Psoas muscle (tissue), 7 donors: ENCODE measurements at regions not wholly inside any gene's neighbourhood (a gene's known extent, or its start where the extent isn't known, plus 50 kb on each side); places are given as distances from the start of the nearest gene placed in this dataset.

Experiments
- ATAC-seq, 4 donors: fragments of 200-7000 bp; cut with Tn5 transposase; one replicate each; pipeline ENCODE4 v1.9.1; 2020; ENCODE audit warnings: moderate library complexity in 3 of 4, mild to moderate bottlenecking in 2 of 4
- DNase-seq, 2 donors: peaks; one replicate each; pipeline ENCODE4 v3.0.0-alpha.2; 2020
- H3K27ac ChIP-seq: fragments of 200-600 bp; one replicate; pipeline ENCODE4 v1.8.0; 2022
- H3K27me3 ChIP-seq, 3 donors: fragments of 200-600 bp in 1 of 3; one replicate each; pipeline versions ENCODE4 v1.6.1 to v1.8.0; 2013 to 2022; ENCODE audit warnings: low read length in 2 of 3, mild to moderate bottlenecking in 2 of 3, moderate library complexity in 1 of 3; ENCODE audit not compliant: insufficient read depth in 3 of 3
- H3K36me3 ChIP-seq, 2 donors: fragments of 200-600 bp in 1 of 2; one replicate each; pipeline versions ENCODE4 v1.6.1 to v1.8.0; 2013 to 2022; ENCODE audit warnings: low read depth in 1 of 2, mild to moderate bottlenecking in 1 of 2, moderate library complexity in 1 of 2; ENCODE audit not compliant: insufficient read depth in 1 of 2
- H3K4me1 ChIP-seq: fragments of 200-600 bp; one replicate; pipeline ENCODE4 v1.8.0; 2022
- H3K4me3 ChIP-seq: fragments of 200-600 bp; one replicate; pipeline ENCODE4 v1.8.0; 2022; ENCODE audit warnings: mild to moderate bottlenecking
- H3K9me3 ChIP-seq: fragments of 200-600 bp; one replicate; pipeline ENCODE4 v1.8.0; 2022
- CTCF ChIP-seq: fragments of 200-600 bp; IDR thresholded peaks from one replicate; pipeline ENCODE4 v1.8.0; 2022; ENCODE audit warnings: antibody characterized with exemption
- WGBS, 3 donors: extraction: QIAGEN DNeasy Blood & Tissue Kit; methylation state at CpG; one replicate each; pipeline versions ENCODE4 v1.1.6 to v1.1.7; 2013; 5-methylcytosine and 5-hydroxymethylcytosine counted together
- intact Hi-C, 2 donors: fragments of 100-400 bp; cut with DNase I; formaldehyde crosslinking; loops; one replicate each; pipeline versions ENCODE4 v1.11.0 to v1.14.2; 2022
- donor health status: healthy with polysubstance abuse.
- donor health status: DM: no; HTN: no; CAD: no; lungs with moderate emphysema.
- donor health status: Bipolar disorder and iron deficiency.
- donor health status: healthy.
- donor health status: DM: yes; HTN: yes; CAD: no.
- donor health status: DM: no; HTN: no; CAD: no.
- donor health status: DM: yes; HTN: yes; CAD: no.

DNA sequence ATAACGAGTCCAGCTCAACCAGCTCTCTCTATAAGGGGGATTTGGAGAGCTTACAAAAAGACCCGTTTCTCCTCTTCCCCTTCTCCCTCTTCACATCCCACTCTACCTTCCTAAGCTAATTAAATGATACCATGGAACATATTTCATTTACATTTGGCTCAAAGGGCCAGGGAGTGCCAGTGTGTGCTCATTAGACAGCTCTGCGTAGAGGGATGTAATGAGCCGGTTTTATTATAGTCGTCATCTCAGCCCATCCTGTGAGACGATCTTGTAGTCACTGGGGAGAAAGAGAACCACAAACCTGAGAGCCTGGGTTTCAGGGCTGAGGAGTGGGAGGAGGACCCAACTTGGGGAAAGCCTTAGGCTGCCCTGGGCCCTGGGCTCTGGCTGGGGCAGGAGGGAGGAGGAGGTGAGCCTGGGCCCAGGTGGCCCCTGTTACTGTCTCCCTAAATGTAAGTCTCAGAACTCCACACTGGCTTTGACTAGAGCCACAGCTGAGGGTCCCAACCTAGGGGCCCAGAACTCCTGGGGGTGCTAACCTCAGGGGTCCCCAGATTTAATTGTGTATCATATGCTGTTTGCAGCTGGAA is 354.6 kb downstream of the MATN1 start:
- DNase-seq (no peak), ATAC-seq (no peak)
- H3K36me3 ChIP-seq, result no peaks in the 10 kb centered on the region
- TF ChIP-seq CTCF, result no peak
- H3K9me3 ChIP-seq, result no peaks in the 10 kb centered on the region
- H3K4me1 ChIP-seq, result no peaks in the 10 kb centered on the region
- intact Hi-C loops, result no loop called here
- 53 to 63% (median 61%) methylated on average over 6 of the region's 6 CpGs for WGBS, 3 donors
- no peaks in the 10 kb centered on the region for H3K27me3 ChIP-seq
- no peak overlapping the region for H3K27ac ChIP-seq
- no peak overlapping the region for H3K4me3 ChIP-seq

DNA sequence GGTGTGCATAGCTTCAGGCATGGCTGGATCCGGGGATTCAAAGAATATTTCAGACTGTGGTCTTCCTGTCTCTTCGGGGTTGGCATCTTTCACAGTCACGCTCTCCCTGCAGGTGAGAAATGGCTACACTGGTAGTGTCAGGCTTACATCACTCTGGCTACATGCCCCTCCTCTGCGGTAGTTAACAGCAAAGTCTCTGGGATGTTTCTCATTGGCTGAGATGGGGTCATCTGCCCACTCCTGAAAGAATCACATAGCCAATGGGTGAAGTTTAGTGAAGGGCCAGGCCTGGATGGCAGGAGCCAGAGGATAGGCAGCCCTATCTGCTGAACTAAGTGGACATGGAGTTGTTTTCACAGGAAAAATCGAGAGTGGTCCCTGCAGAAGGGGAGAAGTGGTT is 356.5 kb downstream of the MATN1 start:
- H3K36me3 ChIP-seq, result no peaks in the 10 kb centered on the region
- no peak overlapping the region for H3K4me3 ChIP-seq
- ATAC-seq, result no peak
- peaks cover 0 to 4% (median 0%) of the 10 kb centered on the region in 3 donors for H3K27me3 ChIP-seq
- no peak for DNase-seq
- 69 to 77% (median 77%) methylated on average over 5 of the region's 5 CpGs for WGBS, 3 donors
- no peaks in the 10 kb centered on the region for H3K9me3 ChIP-seq
- no peaks in the 10 kb centered on the region for H3K4me1 ChIP-seq
- no peak for TF ChIP-seq CTCF
- no peak overlapping the region for H3K27ac ChIP-seq
- intact Hi-C loops, result no loop called here

DNA sequence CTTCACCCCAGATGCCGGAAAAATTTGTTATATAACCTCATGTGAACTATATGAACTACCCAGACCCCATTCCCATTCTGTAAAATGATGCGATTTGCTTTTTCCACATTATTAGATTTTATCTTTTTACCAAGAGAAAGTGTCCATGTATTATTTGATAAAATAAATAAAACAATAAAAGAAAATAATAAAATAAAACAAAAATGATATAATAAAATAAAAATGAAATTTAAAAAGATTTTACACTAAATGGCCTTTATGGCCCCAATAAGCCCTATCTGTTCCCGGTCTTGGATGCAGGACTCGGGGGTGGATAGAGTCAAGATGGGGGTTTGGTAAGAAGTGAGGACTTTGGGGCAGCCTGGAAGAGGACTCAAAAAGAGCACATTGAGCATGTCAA is 357.2 kb downstream of the MATN1 start:
- H3K36me3 ChIP-seq, result no peaks in the 10 kb centered on the region
- no peak for TF ChIP-seq CTCF
- H3K4me3 ChIP-seq, result no peak overlapping the region
- H3K9me3 ChIP-seq, result no peaks in the 10 kb centered on the region
- ATAC-seq (no peak), DNase-seq (no peak)
- WGBS, 3 donors, result 89 to 97% (median 95%) methylated on average over 4 of the region's 4 CpGs
- no peak overlapping the region for H3K27ac ChIP-seq
- intact Hi-C loops, result no loop called here
- no peaks in the 10 kb centered on the region for H3K4me1 ChIP-seq
- H3K27me3 ChIP-seq, result peaks cover 0 to 4% (median 0%) of the 10 kb centered on the region in 3 donors

- H3K36me3 ChIP-seq, result no peaks in the 10 kb centered on the region
- H3K4me3 ChIP-seq, result no peak overlapping the region
- intact Hi-C loops, result no loop called here
- DNase-seq, result no peak
- ATAC-seq, result no peak
- no peaks in the 10 kb centered on the region for H3K4me1 ChIP-seq
- H3K27ac ChIP-seq, result no peak overlapping the region
- H3K27me3 ChIP-seq, result peaks cover 0 to 4% (median 0%) of the 10 kb centered on the region in 3 donors
- no peaks in the 10 kb centered on the region for H3K9me3 ChIP-seq
- no peak for TF ChIP-seq CTCF
- 75 to 78% (median 77%) methylated on average over 3 of the region's 3 CpGs for WGBS, 3 donors
Observed at GRCh38 chr1:30365596-30365995, 357.8 kb downstream of the MATN1 start.

- H3K36me3 ChIP-seq, result no peaks in the 10 kb centered on the region
- 63 to 67% (median 64%) methylated on average over 3 of the region's 3 CpGs for WGBS, 3 donors
- TF ChIP-seq CTCF, result no peak
- DNase-seq (no peak), ATAC-seq (no peak)
- no peaks in the 10 kb centered on the region for H3K9me3 ChIP-seq
- H3K4me3 ChIP-seq, result no peak overlapping the region
- peaks cover 0 to 4% (median 0%) of the 10 kb centered on the region in 3 donors for H3K27me3 ChIP-seq
- no peak overlapping the region for H3K27ac ChIP-seq
- H3K4me1 ChIP-seq, result no peaks in the 10 kb centered on the region
- intact Hi-C loops, result no loop called here
Observed at GRCh38 chr1:30363031-30363430, 360.4 kb downstream of the MATN1 start.
